SK-N-SH (cell line): ENCODE measurements at regions not wholly inside any gene's neighbourhood (a gene's known extent, or its start where the extent isn't known, plus 50 kb on each side); places are given as distances from the start of the nearest gene placed in this dataset.

Experiments
- CTCF ChIA-PET: fragments of 300-600, 350-600 bp; formaldehyde crosslinking; extraction: SDS; loops from one replicate; lab custom pipeline; 2021; lab: Yijun Ruan, JAX
- POLR2A ChIA-PET: fragments of 350-600 bp; sonication (Branson Sonifier 250); formaldehyde crosslinking; extraction: SDS; loops from one replicate; lab custom pipeline; 2020; ENCODE audit warnings: antibody characterized with exemption, inconsistent platforms; lab: Yijun Ruan, JAX
- DNase-seq: peaks from one replicate; pipeline ENCODE4 v3.0.0; 2012
- H2AFZ ChIP-seq: fragments of 200-600 bp; sonication (generic); 2 replicates; pipeline ENCODE4 v1.8.1; 2016; ENCODE audit warnings: antibody characterized with exemption, mild to moderate bottlenecking, low read depth
- H3F3A ChIP-seq: fragments of 200-600 bp; sonication (generic); replicated peaks from 2 replicates; pipeline ENCODE3; 2016; ENCODE audit warnings: antibody characterized with exemption, mild to moderate bottlenecking; ENCODE audit not compliant: insufficient read depth
- H3K27ac ChIP-seq, 2 experiments: fragments of 200-500 bp in 1 of 2; fragments of 200-600 bp in 1 of 2; sonication (Bioruptor generic) in 1 of 2; sonication (generic), shearing (Covaris generic) in 1 of 2; 2 replicates each; pipeline versions ENCODE4 v1.5.1 to v1.6.1; 2014 to 2016; ENCODE audit warnings: low read depth in 2 of 2, inconsistent platforms in 1 of 2, low read length in 1 of 2, mild to moderate bottlenecking in 1 of 2, mixed read lengths in 1 of 2
- H3K27me3 ChIP-seq: fragments of 200-600 bp; sonication (generic), shearing (Covaris generic); 2 replicates; pipeline ENCODE4 v1.6.1; 2016; ENCODE audit warnings: mixed run types; ENCODE audit not compliant: insufficient read depth
- H3K36me3 ChIP-seq, 2 experiments: fragments of 200-500 bp in 1 of 2; fragments of 200-600 bp in 1 of 2; sonication (Bioruptor generic) in 1 of 2; sonication (generic) in 1 of 2; replicated peaks in 1 of 2; 2 replicates each; pipeline versions ENCODE3 to v1.5.1; 2014 to 2016; ENCODE audit warnings: low read length in 1 of 2, mild to moderate bottlenecking in 1 of 2; ENCODE audit not compliant: insufficient read depth in 2 of 2, control insufficient read depth in 1 of 2
- H3K4me1 ChIP-seq, 2 experiments: fragments of 200-500 bp in 1 of 2; fragments of 200-600 bp in 1 of 2; sonication (Bioruptor generic) in 1 of 2; sonication (generic), shearing (Covaris generic) in 1 of 2; 2 replicates each; pipeline versions ENCODE4 v1.5.1 to v1.6.1; 2014 to 2016; ENCODE audit warnings: low read depth in 1 of 2, low read length in 1 of 2, mixed run types in 1 of 2; ENCODE audit not compliant: insufficient read depth in 2 of 2, control insufficient read depth in 1 of 2
- H3K4me2 ChIP-seq: fragments of 200-600 bp; sonication (generic), shearing (Covaris generic); 2 replicates; pipeline ENCODE4 v1.6.1; 2017; ENCODE audit warnings: mixed run types
- H3K4me3 ChIP-seq, 2 experiments: fragments of 200-500 bp in 1 of 2; fragments of 200-600 bp in 1 of 2; sonication (Bioruptor generic) in 1 of 2; sonication (generic), shearing (Covaris generic) in 1 of 2; 2 replicates each; pipeline versions ENCODE4 v1.5.1 to v1.8.1; 2014 to 2016; ENCODE audit warnings: low read depth in 2 of 2, inconsistent platforms in 1 of 2, low read length in 1 of 2, mild to moderate bottlenecking in 1 of 2, mixed read lengths in 1 of 2, moderate library complexity in 1 of 2
- H3K79me2 ChIP-seq: fragments of 200-600 bp; sonication (generic); 2 replicates; pipeline ENCODE4 v1.8.1; 2017; ENCODE audit warnings: mild to moderate bottlenecking; ENCODE audit not compliant: insufficient read depth
- H3K9ac ChIP-seq: fragments of 200-600 bp; sonication (generic); 2 replicates; pipeline ENCODE4 v1.6.1; 2017; ENCODE audit warnings: mixed run types
- H3K9me2 ChIP-seq: fragments of 200-600 bp; sonication (generic); 2 replicates; pipeline ENCODE4 v1.6.1; 2017; ENCODE audit warnings: mixed run types
- H3K9me3 ChIP-seq: fragments of 200-600 bp; sonication (generic); 2 replicates; pipeline ENCODE4 v1.6.1; 2017; ENCODE audit warnings: mixed run types, mild to moderate bottlenecking, moderate library complexity
- H4K20me1 ChIP-seq: fragments of 200-600 bp; sonication (generic); 2 replicates; pipeline ENCODE4 v1.6.1; 2017; ENCODE audit warnings: mild to moderate bottlenecking, mixed run types; ENCODE audit not compliant: insufficient read depth
- CHD2 ChIP-seq: fragments of 150-350 bp; IDR thresholded peaks from 2 replicates; pipeline ENCODE4 v1.6.1; 2018; ENCODE audit warnings: low read length; ENCODE audit not compliant: partially characterized antibody
- ELF1 ChIP-seq: IDR thresholded peaks from 2 replicates; pipeline ENCODE4 v1.4.0; 2012
- EZH2phosphoT487 ChIP-seq: fragments of 200-600 bp; sonication (generic); IDR thresholded peaks from 2 replicates; pipeline ENCODE4 v1.6.1; 2017; ENCODE audit warnings: low read depth, mixed run types, mild to moderate bottlenecking, antibody characterized with exemption, moderate library complexity, borderline replicate concordance
- FOSL2 ChIP-seq: IDR thresholded peaks from 2 replicates; pipeline ENCODE4 v1.4.0; 2012; ENCODE audit warnings: low read depth, mild to moderate bottlenecking, moderate library complexity, borderline replicate concordance
- FOXJ3 ChIP-seq: sonication (generic); formaldehyde crosslinking; IDR thresholded peaks from 2 replicates; pipeline ENCODE4 v1.5.1; 2020; ENCODE audit warnings: mild to moderate bottlenecking, missing genetic modification reagents
- FOXM1 ChIP-seq: IDR thresholded peaks from 2 replicates; pipeline ENCODE4 v1.4.0; 2012; ENCODE audit warnings: low read depth, mild to moderate bottlenecking
- GABPA ChIP-seq: IDR thresholded peaks from 2 replicates; pipeline ENCODE4 v1.4.0; 2012; ENCODE audit warnings: low read depth, mild to moderate bottlenecking
- GATA2 ChIP-seq: sonication (generic); formaldehyde crosslinking; IDR thresholded peaks from 2 replicates; pipeline ENCODE4 v1.5.0; 2020; ENCODE audit warnings: mild to moderate bottlenecking, missing genetic modification reagents
- IRF3 ChIP-seq: fragments of 150-350 bp; IDR thresholded peaks from 2 replicates; pipeline ENCODE4 v1.6.1; 2016; ENCODE audit warnings: mild to moderate bottlenecking, low read depth, low read length
- JUND ChIP-seq: IDR thresholded peaks from 2 replicates; pipeline ENCODE4 v1.4.0; 2012
- MXI1 ChIP-seq: IDR thresholded peaks from 2 replicates; pipeline ENCODE4 v1.6.1; 2012; ENCODE audit warnings: mild to moderate bottlenecking, low read depth, low read length, improper control_type of control experiment
- NFIC ChIP-seq: IDR thresholded peaks from 2 replicates; pipeline ENCODE4 v1.4.0; 2012; ENCODE audit warnings: borderline replicate concordance
- NRF1 ChIP-seq: IDR thresholded peaks from 2 replicates; pipeline ENCODE4 v1.6.1; 2012; ENCODE audit warnings: low read depth, mild to moderate bottlenecking, low read length
- PBX3 ChIP-seq: IDR thresholded peaks from 2 replicates; pipeline ENCODE4; 2012
- POLR2AphosphoS5 ChIP-seq: IDR thresholded peaks from 2 replicates; pipeline ENCODE4 v1.6.1; 2012; ENCODE audit warnings: low read depth, low read length
- RCOR1 ChIP-seq: fragments of 150-350 bp; IDR thresholded peaks from 2 replicates; pipeline ENCODE4 v1.6.1; 2017; ENCODE audit warnings: antibody characterized with exemption, low read length
- REST ChIP-seq: IDR thresholded peaks from 2 replicates; pipeline ENCODE4 v1.6.1; 2012; ENCODE audit warnings: mild to moderate bottlenecking, low read depth, low read length, moderate library complexity
- RXRA ChIP-seq: IDR thresholded peaks from 2 replicates; pipeline ENCODE4 v1.4.0; 2012; ENCODE audit warnings: low read depth, mild to moderate bottlenecking, borderline replicate concordance
- TCF12 ChIP-seq: IDR thresholded peaks from 2 replicates; pipeline ENCODE4 v1.4.0; 2012
- TEAD4 ChIP-seq: IDR thresholded peaks from 2 replicates; pipeline ENCODE4 v1.4.0; 2012; ENCODE audit warnings: mild to moderate bottlenecking, borderline replicate concordance; ENCODE audit not compliant: insufficient read depth
- YY1 ChIP-seq: IDR thresholded peaks from 2 replicates; pipeline ENCODE4 v1.4.0; 2012; ENCODE audit warnings: low read depth, mild to moderate bottlenecking
- ZBTB33 ChIP-seq: IDR thresholded peaks from 2 replicates; pipeline ENCODE4 v1.4.0; 2012; ENCODE audit warnings: low read depth, borderline replicate concordance
- WGBS: methylation state at CpG from one replicate; pipeline ENCODE4 v1.1.6; 2017; ENCODE audit warnings: low lambda C conversion rate; 5-methylcytosine and 5-hydroxymethylcytosine counted together

- Histone ChIP-seq H3K27ac (no peak overlapping the region), H3F3A (no peaks in the 10 kb centered on the region), H2AFZ (no peak overlapping the region), H3K9me3 (no peaks in the 10 kb centered on the region), H3K4me3 (no peak overlapping the region), H3K9me2 (no peaks in the 10 kb centered on the region), H3K27me3 (no peaks in the 10 kb centered on the region), H3K4me2 (no peak overlapping the region), H4K20me1 (no peaks in the 10 kb centered on the region), H3K79me2 (no peaks in the 10 kb centered on the region), H3K4me1 (no peaks in the 10 kb centered on the region), H3K9ac (no peak overlapping the region), H3K36me3 (no peaks in the 10 kb centered on the region)
- CTCF ChIA-PET: interaction anchor here (0.6 kb wide), 1 partner anchor 22 kb away, joined by 3 read pairs; no protein-coding TSS in a partner anchor
- TF ChIP-seq FOXJ3 (CRISPR knock-in tag): no peak
- TF ChIP-seq EZH2phosphoT487: no peak
- no peak for TF ChIP-seq GABPA
- no peak for TF ChIP-seq ELF1
- no peak for TF ChIP-seq TCF12
- TF ChIP-seq FOSL2: no peak
- TF ChIP-seq IRF3: no peak
- no peak for TF ChIP-seq NRF1
- TF ChIP-seq GATA2: no peak
- TF ChIP-seq RXRA: no peak
- TF ChIP-seq TEAD4: no peak
- TF ChIP-seq RCOR1: no peak
- no peak for TF ChIP-seq NFIC
- TF ChIP-seq PBX3: no peak
- no peak for TF ChIP-seq YY1
- POLR2A ChIA-PET: no interaction called here
- WGBS: 2% methylated on average over 2 of the region's 2 CpGs
- DNase-seq: no peak
These were observed 1385.8 kb upstream of the FLRT2 start for GRCh38 chr14:84144166-84144565.

GRCh38 chr14:84152452-84152851 is 1377.5 kb upstream of the FLRT2 start:
- no peak overlapping the region for H2AFZ ChIP-seq
- CTCF ChIA-PET: interaction anchor here (0.9 kb wide), 1 partner anchor 9 kb away, joined by 3 read pairs; no protein-coding TSS in a partner anchor

More at GRCh38 chr14:84152452-84152851, 1377.5 kb upstream of the FLRT2 start:
- Histone ChIP-seq H3K36me3 (no peaks in the 10 kb centered on the region), H3K4me1 (no peaks in the 10 kb centered on the region), H3K4me2 (no peak overlapping the region), H3K9ac (no peak overlapping the region), H3K79me2 (no peaks in the 10 kb centered on the region), H3K9me2 (no peaks in the 10 kb centered on the region), H4K20me1 (no peaks in the 10 kb centered on the region), H3K27ac (no peak overlapping the region), H3F3A (no peaks in the 10 kb centered on the region), H3K9me3 (no peaks in the 10 kb centered on the region), H3K4me3 (no peak overlapping the region), H3K27me3 (no peaks in the 10 kb centered on the region)
- POLR2A ChIA-PET: no interaction called here
- DNase-seq: no peak
- TF ChIP-seq JUND (no peak), MXI1 (no peak), NRF1 (no peak), YY1 (no peak), REST (no peak), POLR2AphosphoS5 (no peak), FOXM1 (no peak), CHD2 (no peak), GATA2 (no peak), FOXJ3 (CRISPR knock-in tag) (no peak), ZBTB33 (no peak)
- WGBS: 25% methylated on average over 7 of the region's 14 CpGs
